GM12878 (cell line): ENCODE measurements at regions not wholly inside any gene's neighbourhood (a gene's known extent, or its start where the extent isn't known, plus 50 kb on each side); places are given as distances from the start of the nearest gene placed in this dataset.

ENCODE experiments used
- ATAC-seq: fragments of 200-7000 bp; cut with Tn5 transposase; 3 replicates; pipeline ENCODE4 v1.9.1; 2020; ENCODE audit warnings: mild to moderate bottlenecking, moderate library complexity
- BruUV-seq: library from RNA; stranded (reverse); fragments of 400-500 nt; replicated peaks from 2 replicates; lab custom pipeline; 2021; lab: Mats Ljungman, UMichigan
- CTCF ChIA-PET: fragments of 300-600 bp; sonication (Branson Sonifier 250); formaldehyde crosslinking; extraction: SDS; loops from one replicate; lab custom pipeline; 2021; ENCODE audit warnings: inconsistent platforms; lab: Yijun Ruan, JAX
- POLR2A ChIA-PET: fragments of 350-600 bp; formaldehyde crosslinking; extraction: SDS; loops from one replicate; lab custom pipeline; 2021; ENCODE audit warnings: inconsistent platforms; lab: Charles Lee
- RAD21 ChIA-PET: fragments of 300-600 bp; sonication (Branson Sonifier 250); formaldehyde crosslinking; loops from one replicate; lab custom pipeline; 2023; ENCODE audit warnings: antibody characterized with exemption; ENCODE audit not compliant: unreplicated experiment; lab: Charles Lee
- SMC1A ChIA-PET: fragments of 300-600 bp; sonication (Branson Sonifier 250); formaldehyde crosslinking; loops from one replicate; lab custom pipeline; 2023; ENCODE audit not compliant: unreplicated experiment, uncharacterized antibody; lab: Charles Lee
- DNase-seq: peaks from one replicate; pipeline ENCODE4 v3.0.0-alpha.2; 2011; ENCODE audit warnings: low read depth, low spot score
- FAIRE-seq: peaks from 3 replicates; lab custom pipeline; 2011; peaks lifted over from hg19 to GRCh38; lab: Jason Lieb, UNC
- H2AFZ ChIP-seq: 2 replicates; pipeline ENCODE4 v1.6.0; 2011; ENCODE audit warnings: low read depth, low read length, control low read depth; ENCODE audit not compliant: control insufficient read depth
- H3K27ac ChIP-seq: 2 replicates; pipeline ENCODE4 v1.5.1; 2011; ENCODE audit warnings: control low read depth; ENCODE audit not compliant: control insufficient read depth, insufficient read depth
- H3K27me3 ChIP-seq, 2 experiments: replicated peaks in 1 of 2; 2 replicates each; pipeline versions ENCODE4 v1.6.0 to v1.6.1; 2011; ENCODE audit warnings: low read length in 1 of 2; ENCODE audit not compliant: control insufficient read depth in 2 of 2, insufficient read depth in 2 of 2
- H3K36me3 ChIP-seq, 2 experiments: 2 replicates each; pipeline ENCODE4 v1.5.1; 2011; ENCODE audit warnings: low read length in 1 of 2; ENCODE audit not compliant: control insufficient read depth in 2 of 2, insufficient read depth in 2 of 2
- H3K4me1 ChIP-seq: 2 replicates; pipeline ENCODE4 v1.6.1; 2011; ENCODE audit warnings: mild to moderate bottlenecking, low read length, moderate library complexity, mixed read lengths; ENCODE audit not compliant: control insufficient read depth, insufficient read depth
- H3K4me2 ChIP-seq: 2 replicates; pipeline ENCODE4 v1.6.0; 2011; ENCODE audit warnings: control low read depth; ENCODE audit not compliant: control insufficient read depth, insufficient read depth
- H3K4me3 ChIP-seq: fragments of 200-600 bp; sonication (generic); 2 replicates; pipeline ENCODE4 v1.5.1; 2016
- H3K79me2 ChIP-seq: 2 replicates; pipeline ENCODE4 v1.6.0; 2011; ENCODE audit warnings: low read length; ENCODE audit not compliant: control insufficient read depth, insufficient read depth
- H3K9ac ChIP-seq: 2 replicates; pipeline ENCODE4 v1.8.0; 2011; ENCODE audit warnings: low read length, control low read depth, mixed read lengths; ENCODE audit not compliant: control insufficient read depth, insufficient read depth
- H3K9me3 ChIP-seq: replicated peaks from 3 replicates; pipeline ENCODE4 v1.5.1; 2011; ENCODE audit warnings: mild to moderate bottlenecking, low read length; ENCODE audit not compliant: control insufficient read depth, insufficient read depth
- H4K20me1 ChIP-seq: 2 replicates; pipeline ENCODE4 v1.6.0; 2011; ENCODE audit not compliant: control insufficient read depth, insufficient read depth
- CBX3 ChIP-seq: fragments of 200-600 bp; sonication (generic); IDR thresholded peaks from 2 replicates; pipeline ENCODE4 v1.6.1; 2016; ENCODE audit warnings: low read depth, borderline replicate concordance
- CTCF ChIP-seq, 3 experiments: IDR thresholded peaks in 2 of 3; conservative IDR thresholded peaks in 1 of 3; 2 replicates each; pipeline ENCODE4 v1.5.1; 2011; ENCODE audit warnings: low read depth in 3 of 3, low read length in 3 of 3, mild to moderate bottlenecking in 3 of 3, control low read depth in 2 of 3, moderate library complexity in 2 of 3, inconsistent platforms in 1 of 3, mixed read lengths in 1 of 3; ENCODE audit not compliant: control insufficient read depth in 2 of 3, insufficient read depth in 1 of 3; ENCODE audit errors: extremely low read depth in 1 of 3
- CUX1 ChIP-seq: IDR thresholded peaks from 2 replicates; pipeline ENCODE4 v1.6.1; 2012; ENCODE audit warnings: improper control_type of control experiment, low read depth, low read length; ENCODE audit not compliant: insufficient replicate concordance
- FOXM1 ChIP-seq: IDR thresholded peaks from 2 replicates; pipeline ENCODE4 v1.6.1; 2012; ENCODE audit warnings: low read depth, mild to moderate bottlenecking, inconsistent platforms, low read length, moderate library complexity
- JUND ChIP-seq: IDR thresholded peaks from 2 replicates; pipeline ENCODE4 v1.6.1; 2012; ENCODE audit warnings: low read depth, mild to moderate bottlenecking, low read length, improper control_type of control experiment, moderate library complexity
- MEF2B ChIP-seq: fragments of 450-650 bp; IDR thresholded peaks from 2 replicates; pipeline ENCODE4 v1.6.1; 2018; ENCODE audit warnings: mild to moderate bottlenecking, moderate library complexity; ENCODE audit not compliant: partially characterized antibody, poor library complexity, severe bottlenecking
- NR2F1 ChIP-seq: fragments of 450-650 bp; conservative IDR thresholded peaks from 2 replicates; pipeline ENCODE4 v1.6.1; 2017; ENCODE audit warnings: mild to moderate bottlenecking
- PML ChIP-seq: IDR thresholded peaks from 2 replicates; pipeline ENCODE4 v1.6.1; 2012; ENCODE audit warnings: low read length, inconsistent platforms
- POLR2AphosphoS2 ChIP-seq: IDR thresholded peaks from 2 replicates; pipeline ENCODE4 v1.6.1; 2011; ENCODE audit warnings: low read depth, mild to moderate bottlenecking, low read length, improper control_type of control experiment, moderate library complexity
- RUNX3 ChIP-seq: IDR thresholded peaks from 2 replicates; pipeline ENCODE4 v1.6.1; 2012; ENCODE audit warnings: low read length, inconsistent platforms
- WGBS: methylation state at CpG from one replicate; pipeline ENCODE4 v1.1.6; 2016; ENCODE audit warnings: low lambda C conversion rate; ENCODE audit not compliant: insufficient replicate concordance, insufficient coverage; ENCODE audit errors: missing lambda C conversion rate; 5-methylcytosine and 5-hydroxymethylcytosine counted together
- in situ Hi-C: fragments of 300-500 bp; cut with MboI; formaldehyde crosslinking; loops from 9 replicates; pipeline ENCODE4 v1.14.3; 2018; ENCODE audit warnings: mixed read lengths
- intact Hi-C: fragments of 100-400 bp; cut with micrococcal nuclease; formaldehyde crosslinking; loops from one replicate; pipeline ENCODE4 v1.14.2; 2022; ENCODE audit not compliant: unreplicated experiment

GRCh38 chr16:54540525-54541180, 254.1 kb upstream of the IRX3 start:
- CTCF ChIA-PET, result interaction anchor here (0.9 kb wide), 1 partner anchor 69 kb away, joined by 3 read pairs; no protein-coding TSS in a partner anchor
- POLR2A ChIA-PET, result no interaction called here

More at GRCh38 chr16:54540525-54541180, 254.1 kb upstream of the IRX3 start:
- 34% methylated on average over 15 of the region's 15 CpGs for WGBS
- in situ Hi-C loops, result no loop called here
- TF ChIP-seq CUX1 (no peak), RUNX3 (no peak), NR2F1 (no peak), PML (no peak), CBX3 (no peak), FOXM1 (no peak), MEF2B (no peak), JUND (no peak), POLR2AphosphoS2 (no peak), CTCF (IDR thresholded peaks at IDR 0.05 in 2 of 3, conservative IDR thresholded peaks at IDR 0.05 in 1 of 3; ENCODE audit: control insufficient read depth in 2 of 3, extremely low read depth in 1 of 3, insufficient read depth in 1 of 3, low read depth in 3 of 3, low read length in 3 of 3) (no peak)
- TF ChIP-seq, all 136 proteins: peak for 0
- SMC1A ChIA-PET, result no interaction called here
- H3K79me2 ChIP-seq, result no peaks in the 10 kb centered on the region
- H2AFZ ChIP-seq, result no peak overlapping the region
- no peaks in the 10 kb centered on the region for H3K9me3 ChIP-seq
- H3K36me3 ChIP-seq, result no peaks in the 10 kb centered on the region
- H3K27ac ChIP-seq, result no peak overlapping the region
- H4K20me1 ChIP-seq, result no peaks in the 10 kb centered on the region
- BruUV-seq, result no TSS peak
- no peak overlapping the region for H3K4me3 ChIP-seq
- intact Hi-C loops, result no loop called here
- no peaks in the 10 kb centered on the region for H3K4me1 ChIP-seq
- no peak overlapping the region for H3K9ac ChIP-seq
- FAIRE-seq, result no peak
- ATAC-seq, result no peak
- DNase-seq, result no peak
- no peaks in the 10 kb centered on the region for H3K27me3 ChIP-seq
- RAD21 ChIA-PET, result no interaction called here
- no peak overlapping the region for H3K4me2 ChIP-seq
